ENCODE measurements at regions not wholly inside any gene's neighbourhood (a gene's known extent, or its start where the extent isn't known, plus 50 kb on each side); places are given as distances from the start of the nearest gene placed in this dataset.

- H3K4me3 ChIP-seq (ENCODE audit: low read depth, low read length), result no peak overlapping the region
- no peak for DNase-seq (ENCODE audit: low read depth)
- TF ChIP-seq CTCF (IDR thresholded peaks at IDR 0.05; ENCODE audit: insufficient read depth, low read length), result no peak
Observed at GRCh38 chr2:16119741-16120140, 179.4 kb downstream of the MYCN start.

DNA sequence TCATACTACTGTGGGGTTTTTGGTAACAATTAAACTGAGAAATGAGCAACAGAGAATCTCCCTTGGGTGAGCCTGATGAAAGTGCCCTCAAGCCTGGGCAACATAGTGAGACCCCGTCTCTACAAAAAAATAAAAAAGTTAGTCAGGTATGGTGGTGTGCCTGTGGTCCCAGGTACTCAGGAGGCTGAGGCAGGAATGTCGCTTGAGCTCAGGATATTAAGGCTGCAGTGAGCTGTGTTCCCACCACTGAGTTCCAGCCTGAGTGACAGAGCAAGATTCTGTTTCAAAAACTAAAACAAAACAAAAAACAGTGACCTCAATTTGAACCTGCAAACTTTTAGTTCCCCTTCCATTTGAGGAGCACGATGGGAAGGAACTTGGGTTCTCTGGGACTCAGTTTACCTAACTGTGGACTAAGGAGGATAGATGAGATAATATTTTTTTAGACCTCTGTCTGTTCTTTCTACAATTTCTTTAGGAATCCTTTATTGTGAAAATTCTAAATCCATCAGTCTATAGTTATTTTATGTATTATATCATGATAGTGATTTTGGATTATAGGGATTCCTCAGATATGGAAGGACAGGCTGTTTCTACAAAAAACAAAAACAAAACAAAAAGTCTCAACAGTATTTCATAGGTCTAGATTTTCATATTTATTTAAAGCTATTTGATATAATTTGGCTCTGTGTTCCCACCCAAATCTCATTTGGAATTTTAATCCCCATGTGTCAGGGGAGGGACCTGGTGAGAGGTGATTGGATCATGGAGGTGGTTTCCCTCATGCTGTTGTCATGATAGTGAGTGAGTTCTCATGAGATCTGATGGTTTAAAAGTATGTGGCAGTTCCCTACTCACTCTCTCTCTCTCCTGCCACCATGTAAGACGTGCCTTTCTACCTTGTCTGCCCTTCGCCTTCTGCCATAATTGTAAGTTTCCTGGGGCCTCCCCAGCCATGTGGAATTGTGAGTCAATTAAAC, 178.6 kb downstream of the MYCN start:
- TF ChIP-seq CTCF (IDR thresholded peaks at IDR 0.05; ENCODE audit: insufficient read depth, low read length), result no peak
- no peak overlapping the region for H3K4me3 ChIP-seq (ENCODE audit: low read depth, low read length)
- DNase-seq (ENCODE audit: low read depth), result no peak

DNA sequence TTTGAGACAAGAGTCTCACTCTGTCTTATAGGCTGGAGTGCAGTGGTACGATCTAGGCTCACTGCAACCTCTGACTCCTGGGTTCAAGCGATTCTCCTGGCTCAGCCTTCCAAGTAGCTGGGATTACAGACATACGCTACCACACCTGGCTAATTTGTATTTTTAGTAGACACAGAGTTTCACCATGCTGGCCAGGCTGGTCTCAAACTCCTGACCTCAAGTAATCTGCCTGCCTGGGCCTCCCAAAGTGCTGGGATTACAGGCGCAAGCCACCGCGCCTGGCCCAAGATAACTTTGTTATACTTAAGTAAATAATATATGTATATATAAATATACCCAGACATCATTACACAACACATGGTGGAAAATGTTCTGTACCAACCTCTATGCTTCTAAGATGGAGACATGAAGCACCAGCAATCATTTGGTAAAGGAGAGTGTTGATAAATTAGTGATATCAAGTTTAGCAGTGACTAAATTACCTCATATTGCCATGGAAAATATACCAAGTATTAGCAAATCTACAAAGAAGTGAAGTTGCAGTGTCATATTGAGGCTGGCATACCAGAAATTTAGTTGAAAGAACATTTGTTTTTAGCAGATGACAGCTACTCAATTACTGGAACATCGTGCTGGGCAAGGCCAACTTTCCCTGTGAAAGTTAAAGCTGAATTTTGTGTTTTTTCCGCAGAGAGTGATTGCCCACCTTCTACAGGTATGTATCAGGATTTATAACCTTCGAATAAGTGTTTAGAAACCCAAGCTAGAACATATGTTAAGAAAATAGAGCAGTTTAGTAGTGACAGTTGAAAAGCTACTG, 177.7 kb downstream of the MYCN start:
- TF ChIP-seq CTCF (IDR thresholded peaks at IDR 0.05; ENCODE audit: insufficient read depth, low read length), result no peak
- H3K4me3 ChIP-seq (ENCODE audit: low read depth, low read length), result no peak overlapping the region
- no peak for DNase-seq (ENCODE audit: low read depth)

DNA sequence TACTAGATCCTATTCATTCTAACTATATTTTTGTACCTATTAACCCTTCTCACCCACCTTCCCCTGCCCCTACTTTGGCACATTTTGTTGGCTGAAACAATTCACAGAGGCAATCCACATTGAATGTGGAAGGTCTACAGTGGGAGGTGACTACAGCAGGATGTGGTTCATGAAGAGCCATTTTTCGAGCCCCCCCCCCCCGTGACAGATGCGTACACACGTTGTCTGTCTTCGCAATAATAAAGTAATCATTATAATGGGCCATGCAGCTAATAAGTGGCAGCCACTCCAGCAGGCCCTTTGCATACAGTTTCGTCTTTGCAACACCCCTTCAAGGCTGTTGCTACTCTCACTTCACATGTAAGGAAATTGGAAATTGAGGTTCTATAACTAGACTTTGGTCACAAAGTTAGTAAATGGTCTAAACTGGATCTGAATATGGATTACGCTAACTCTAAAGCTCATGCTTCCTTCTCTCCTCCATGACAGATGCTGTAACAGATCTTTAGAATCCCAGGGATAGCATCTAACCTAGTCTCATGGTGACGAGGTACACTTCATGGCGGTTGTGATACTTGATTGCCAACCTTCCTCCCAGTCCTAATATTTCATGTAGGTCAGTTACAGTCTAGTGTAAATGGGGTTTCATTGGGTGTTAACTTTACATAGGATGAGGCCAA, 176.8 kb downstream of the MYCN start:
- no peak for DNase-seq (ENCODE audit: low read depth)
- TF ChIP-seq CTCF (IDR thresholded peaks at IDR 0.05; ENCODE audit: insufficient read depth, low read length), result no peak
- H3K4me3 ChIP-seq (ENCODE audit: low read depth, low read length), result no peak overlapping the region

DNA sequence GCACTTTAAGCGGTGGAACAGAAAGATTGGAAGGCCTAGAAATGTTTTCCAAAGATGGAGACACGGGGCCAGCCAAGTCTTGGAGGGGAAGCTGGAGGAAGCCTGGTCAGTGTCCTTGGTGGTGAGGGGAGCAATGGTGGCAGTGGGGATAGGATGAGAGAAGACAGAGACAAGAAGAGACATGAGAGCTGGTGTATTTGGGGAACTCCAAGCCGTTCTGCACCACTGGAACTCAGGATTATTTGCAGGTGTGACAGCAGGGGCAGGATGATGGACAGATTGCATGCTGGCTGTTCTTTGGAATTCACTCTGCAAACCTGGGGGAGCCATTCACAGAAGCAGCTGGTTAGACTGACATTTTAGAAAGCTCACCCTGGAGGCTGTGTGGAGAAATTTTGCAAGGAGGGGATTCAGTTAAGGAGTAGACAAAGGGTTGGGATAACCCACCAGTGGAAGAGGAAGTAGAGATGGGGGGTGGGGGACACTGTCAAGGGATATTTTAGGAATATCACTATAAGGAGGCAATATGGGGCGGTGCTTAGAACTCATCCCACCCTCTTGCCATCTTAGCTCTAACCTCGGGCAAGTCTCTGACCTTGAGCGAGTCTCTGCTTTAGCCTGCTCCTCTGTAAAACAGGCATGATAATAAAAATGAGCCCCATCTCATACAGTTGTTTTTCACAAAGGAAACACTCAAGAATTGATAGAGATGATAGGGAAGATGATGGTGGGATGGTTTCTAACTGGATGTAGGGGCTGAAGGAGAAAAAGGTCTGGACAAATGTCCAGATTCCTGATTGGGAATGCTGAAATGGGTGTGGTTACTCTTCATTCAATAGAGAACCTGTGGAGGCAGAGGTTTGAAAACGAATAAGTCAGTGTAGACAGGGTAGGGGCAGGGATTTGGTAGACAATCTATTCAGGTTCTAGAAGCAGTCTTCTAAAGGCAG, 175.8 kb downstream of the MYCN start:
- DNase-seq (ENCODE audit: low read depth), result no peak
- no peak overlapping the region for H3K4me3 ChIP-seq (ENCODE audit: low read depth, low read length)
- TF ChIP-seq CTCF (IDR thresholded peaks at IDR 0.05; ENCODE audit: insufficient read depth, low read length), result no peak

Data from fibroblast of the aortic adventitia (primary cell).